ENCODE measurements at regions not wholly inside any gene's neighbourhood (a gene's known extent, or its start where the extent isn't known, plus 50 kb on each side); places are given as distances from the start of the nearest gene placed in this dataset.

GRCh38 chr6:140636271-140636907, 1261.9 kb upstream of the CITED2 start:
- DNase-seq, result no peak

GRCh38 chr6:140627002-140627401, 1252.6 kb upstream of the CITED2 start:
- no peak for DNase-seq

- DNase-seq, result no peak
Measured at GRCh38 chr6:140623498-140623897, 1249.0 kb upstream of the CITED2 start.

GRCh38 chr6:140620496-140620895, 1246.0 kb upstream of the CITED2 start:
- no peak for DNase-seq

- DNase-seq, result no peak
Measured at GRCh38 chr6:140609956-140610355, 1235.5 kb upstream of the CITED2 start.

- DNase-seq, result no peak
Measured at GRCh38 chr6:140609321-140609720, 1234.9 kb upstream of the CITED2 start.

GRCh38 chr6:140604786-140605185, 1230.3 kb upstream of the CITED2 start:
- no peak for DNase-seq

- DNase-seq, result no peak
Measured at GRCh38 chr6:140602431-140603248, 1228.2 kb upstream of the CITED2 start.

GRCh38 chr6:140601021-140601808, 1226.8 kb upstream of the CITED2 start:
- no peak for DNase-seq

- DNase-seq, result no peak
Measured at GRCh38 chr6:140599916-140600315, 1225.5 kb upstream of the CITED2 start.

GRCh38 chr6:140597181-140597580, 1222.7 kb upstream of the CITED2 start:
- DNase-seq, result no peak

- no peak for DNase-seq
Measured at GRCh38 chr6:140594806-140595128, 1220.3 kb upstream of the CITED2 start.

GRCh38 chr6:140592877-140593276, 1218.4 kb upstream of the CITED2 start:
- DNase-seq, result no peak

GRCh38 chr6:140590641-140591040, 1216.2 kb upstream of the CITED2 start:
- DNase-seq, result no peak

GRCh38 chr6:140586426-140587061, 1212.1 kb upstream of the CITED2 start:
- DNase-seq, result no peak

- no peak for DNase-seq
Measured at GRCh38 chr6:140581601-140582000, 1207.2 kb upstream of the CITED2 start.

GRCh38 chr6:140579918-140580317, 1205.5 kb upstream of the CITED2 start:
- DNase-seq, result no peak

GRCh38 chr6:140576004-140576555, 1201.6 kb upstream of the CITED2 start:
- DNase-seq, result no peak

GRCh38 chr6:140572867-140573266, 1198.4 kb upstream of the CITED2 start:
- DNase-seq, result no peak

GRCh38 chr6:140572129-140572528, 1197.7 kb upstream of the CITED2 start:
- DNase-seq, result no peak

- DNase-seq, result no peak
Measured at GRCh38 chr6:140571145-140571544, 1196.7 kb upstream of the CITED2 start.

GRCh38 chr6:140567466-140567865, 1193.0 kb upstream of the CITED2 start:
- DNase-seq, result no peak

- DNase-seq, result no peak
Measured at GRCh38 chr6:140566781-140567277, 1192.4 kb upstream of the CITED2 start.

Measured in RPMI8226 (cell line).